ENCODE measurements at regions not wholly inside any gene's neighbourhood (a gene's known extent, or its start where the extent isn't known, plus 50 kb on each side); places are given as distances from the start of the nearest gene placed in this dataset.

DNA sequence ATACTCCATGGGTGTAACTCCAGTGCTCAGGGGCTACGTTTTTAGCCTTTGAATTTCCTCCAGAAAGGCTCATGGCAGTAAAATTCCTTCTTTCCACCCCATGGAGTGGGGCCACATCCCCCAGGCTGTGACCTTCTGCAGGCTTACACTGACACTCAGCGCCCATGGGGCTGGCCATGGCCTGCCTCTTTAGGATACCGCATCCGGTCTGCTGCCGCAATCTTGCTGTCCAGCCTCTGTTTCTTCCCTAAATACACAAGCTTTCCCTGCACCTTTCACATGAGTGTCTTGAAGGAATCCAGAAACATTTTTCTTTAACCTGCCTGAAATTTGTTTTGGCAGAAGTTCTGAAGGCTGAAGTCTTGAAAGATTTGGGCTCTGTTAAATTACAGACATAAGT, 170.5 kb downstream of the NTMT2 start:
- TF ChIP-seq, protein P1, sequence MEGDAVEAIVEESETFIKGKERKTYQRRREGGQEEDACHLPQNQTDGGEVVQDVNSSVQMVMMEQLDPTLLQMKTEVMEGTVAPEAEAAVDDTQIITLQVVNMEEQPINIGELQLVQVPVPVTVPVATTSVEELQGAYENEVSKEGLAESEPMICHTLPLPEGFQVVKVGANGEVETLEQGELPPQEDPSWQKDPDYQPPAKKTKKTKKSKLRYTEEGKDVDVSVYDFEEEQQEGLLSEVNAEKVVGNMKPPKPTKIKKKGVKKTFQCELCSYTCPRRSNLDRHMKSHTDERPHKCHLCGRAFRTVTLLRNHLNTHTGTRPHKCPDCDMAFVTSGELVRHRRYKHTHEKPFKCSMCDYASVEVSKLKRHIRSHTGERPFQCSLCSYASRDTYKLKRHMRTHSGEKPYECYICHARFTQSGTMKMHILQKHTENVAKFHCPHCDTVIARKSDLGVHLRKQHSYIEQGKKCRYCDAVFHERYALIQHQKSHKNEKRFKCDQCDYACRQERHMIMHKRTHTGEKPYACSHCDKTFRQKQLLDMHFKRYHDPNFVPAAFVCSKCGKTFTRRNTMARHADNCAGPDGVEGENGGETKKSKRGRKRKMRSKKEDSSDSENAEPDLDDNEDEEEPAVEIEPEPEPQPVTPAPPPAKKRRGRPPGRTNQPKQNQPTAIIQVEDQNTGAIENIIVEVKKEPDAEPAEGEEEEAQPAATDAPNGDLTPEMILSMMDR (conservative IDR thresholded peaks at IDR 0.05 in 1 of 2, IDR thresholded peaks at IDR 0.05 in 1 of 2; ENCODE audit: extremely low read depth in 1 of 2, insufficient read depth in 1 of 2, low read depth in 1 of 2, low read length in 2 of 2) = no peak
- TF ChIP-seq EZH2 (IDR thresholded peaks at IDR 0.05; ENCODE audit: borderline replicate concordance, low read length) = no peak
